ENCODE measurements at regions not wholly inside any gene's neighbourhood (a gene's known extent, or its start where the extent isn't known, plus 50 kb on each side); places are given as distances from the start of the nearest gene placed in this dataset.

- DNase-seq: peak; percentile 70
Measured at GRCh38 chr2:212686285-212686895, 147.8 kb upstream of the ERBB4 start.

- peak; percentile 1 for DNase-seq
Measured at GRCh38 chr2:212683346-212684097, 144.9 kb upstream of the ERBB4 start.

GRCh38 chr2:212682937-212683336 is 144.3 kb upstream of the ERBB4 start:
- no peak for DNase-seq

GRCh38 chr2:212677466-212677865 is 138.9 kb upstream of the ERBB4 start:
- DNase-seq: no peak

GRCh38 chr2:212672186-212672585 is 133.6 kb upstream of the ERBB4 start:
- no peak for DNase-seq

GRCh38 chr2:212669761-212670160 is 131.2 kb upstream of the ERBB4 start:
- DNase-seq: no peak

GRCh38 chr2:212667751-212668316 is 129.2 kb upstream of the ERBB4 start:
- no peak for DNase-seq

- DNase-seq: no peak
Measured at GRCh38 chr2:212665948-212666347, 127.3 kb upstream of the ERBB4 start.

GRCh38 chr2:212659441-212659840 is 120.8 kb upstream of the ERBB4 start:
- no peak for DNase-seq

GRCh38 chr2:212649646-212650045 is 111.0 kb upstream of the ERBB4 start:
- DNase-seq: no peak

GRCh38 chr2:212646698-212647366 is 108.2 kb upstream of the ERBB4 start:
- DNase-seq: peak; percentile 57

GRCh38 chr2:212644195-212644837 is 105.7 kb upstream of the ERBB4 start:
- DNase-seq: no peak

- peak; percentile 94 for DNase-seq
Measured at GRCh38 chr2:212640428-212640827, 101.8 kb upstream of the ERBB4 start.

- DNase-seq: no peak
Measured at GRCh38 chr2:212638694-212639093, 100.1 kb upstream of the ERBB4 start.

GRCh38 chr2:212628586-212628985 is 90.0 kb upstream of the ERBB4 start:
- no peak for DNase-seq

GRCh38 chr2:212626371-212626918 is 87.8 kb upstream of the ERBB4 start:
- peak; percentile 37 for DNase-seq

GRCh38 chr2:212619954-212620353 is 81.4 kb upstream of the ERBB4 start:
- DNase-seq: no peak

- DNase-seq: peak; percentile 66
Measured at GRCh38 chr2:212618636-212619035, 80.0 kb upstream of the ERBB4 start.

GRCh38 chr2:212610872-212611425 is 72.3 kb upstream of the ERBB4 start:
- no peak for DNase-seq

- DNase-seq: no peak
Measured at GRCh38 chr2:212609479-212609878, 70.9 kb upstream of the ERBB4 start.

GRCh38 chr2:212607080-212607479 is 68.5 kb upstream of the ERBB4 start:
- no peak for DNase-seq

GRCh38 chr2:212606232-212606631 is 67.6 kb upstream of the ERBB4 start:
- DNase-seq: no peak

GRCh38 chr2:212596688-212597087 is 58.1 kb upstream of the ERBB4 start:
- no peak for DNase-seq
